B cell (primary cell): ENCODE measurements at regions not wholly inside any gene's neighbourhood (a gene's known extent, or its start where the extent isn't known, plus 50 kb on each side); places are given as distances from the start of the nearest gene placed in this dataset.

Source experiments
- ATAC-seq: fragments of 200-7000 bp; cut with Tn5 transposase; one replicate; pipeline ENCODE4 v1.10.0; 2021; ENCODE audit warnings: low read depth, mild to moderate bottlenecking, moderate number of reproducible peaks, moderate library complexity
- CTCF ChIA-PET: fragments of 350-600 bp; sonication (Branson Sonifier 250); formaldehyde crosslinking; loops from one replicate; lab custom pipeline; 2021; ENCODE audit warnings: antibody characterized with exemption, inconsistent platforms; lab: Charles Lee
- POLR2A ChIA-PET: fragments of 350-600 bp; sonication (Branson Sonifier 250); formaldehyde crosslinking; loops from one replicate; lab custom pipeline; 2021; ENCODE audit warnings: antibody characterized with exemption; lab: Charles Lee
- DNase-seq: peaks from one replicate; pipeline ENCODE4 v3.0.0; 2013
- H2AFZ ChIP-seq: 2 replicates; pipeline ENCODE4 v1.6.1; 2012; ENCODE audit warnings: mild to moderate bottlenecking, low read depth, low read length; ENCODE audit not compliant: insufficient read depth, poor library complexity, severe bottlenecking
- H3K27ac ChIP-seq, 2 donors: 1 replicate in 1 of 2; 2 replicates in 1 of 2; pipeline ENCODE4 v1.5.1; 2012 to 2013; ENCODE audit warnings: low read length in 2 of 2, mild to moderate bottlenecking in 2 of 2, moderate library complexity in 1 of 2
- H3K27me3 ChIP-seq, 4 experiments: fragments of 200-600 bp in 1 of 4; sonication (generic) in 1 of 4; replicated peaks in 1 of 4; 1 replicate in 2 of 4; 2 replicates in 2 of 4; pipeline versions ENCODE4 v1.6.1 to v1.7.0; 2013 to 2016; ENCODE audit warnings: low read length in 3 of 4, mild to moderate bottlenecking in 2 of 4, mixed read lengths in 1 of 4, moderate library complexity in 1 of 4; ENCODE audit not compliant: insufficient read depth in 4 of 4, control insufficient read depth in 3 of 4; ENCODE audit errors: control extremely low read depth in 1 of 4
- H3K36me3 ChIP-seq, 2 experiments: replicated peaks in 1 of 2; 1 replicate in 1 of 2; 2 replicates in 1 of 2; pipeline versions ENCODE4 v1.6.1 to v1.7.1; 2013; ENCODE audit warnings: low read length in 1 of 2; ENCODE audit not compliant: insufficient read depth in 2 of 2, control insufficient read depth in 1 of 2; ENCODE audit errors: control extremely low read depth in 1 of 2, extremely low read depth in 1 of 2
- H3K4me1 ChIP-seq, 2 donors: fragments of 200-600 bp in 1 of 2; sonication (generic) in 1 of 2; 1 replicate in 1 of 2; 2 replicates in 1 of 2; pipeline versions ENCODE4 v1.5.1 to v1.6.1; 2013 to 2017; ENCODE audit warnings: low read length in 2 of 2; ENCODE audit not compliant: control insufficient read depth in 2 of 2, insufficient read depth in 2 of 2
- H3K4me2 ChIP-seq: replicated peaks from 2 replicates; pipeline ENCODE3; 2012; ENCODE audit warnings: mild to moderate bottlenecking, low read depth, low read length; ENCODE audit not compliant: poor library complexity, severe bottlenecking
- H3K4me3 ChIP-seq, 5 experiments: fragments of 200-600 bp in 1 of 5; sonication (generic) in 1 of 5; 1 replicate in 3 of 5; 2 replicates in 2 of 5; pipeline versions ENCODE4 v1.5.1 to v1.7.0; 2011 to 2016; ENCODE audit warnings: low read length in 4 of 5, mild to moderate bottlenecking in 4 of 5, low read depth in 2 of 5, control low read depth in 1 of 5, moderate library complexity in 1 of 5; ENCODE audit not compliant: insufficient read depth in 1 of 5; ENCODE audit errors: control extremely low read depth in 1 of 5, extremely low read depth in 1 of 5
- H3K79me2 ChIP-seq: fragments of 200-600 bp; sonication (generic); one replicate; pipeline ENCODE4 v1.6.0; 2016; ENCODE audit warnings: low read length; ENCODE audit not compliant: control insufficient read depth, insufficient read depth
- H3K9ac ChIP-seq: fragments of 200-600 bp; sonication (generic); 2 replicates; pipeline ENCODE4 v1.6.1; 2017; ENCODE audit warnings: mild to moderate bottlenecking, low read length, moderate library complexity
- H3K9me3 ChIP-seq, 3 donors: one replicate each; pipeline versions ENCODE4 v1.6.1 to v1.7.1; 2013; ENCODE audit warnings: low read length in 2 of 3; ENCODE audit not compliant: control insufficient read depth in 2 of 3, insufficient read depth in 1 of 3; ENCODE audit errors: control extremely low read depth in 1 of 3
- H4K20me1 ChIP-seq: 2 replicates; pipeline ENCODE4 v1.6.0; 2012; ENCODE audit warnings: mild to moderate bottlenecking, low read length; ENCODE audit not compliant: insufficient read depth, control insufficient read depth, poor library complexity, severe bottlenecking
- H3K27ac Mint-ChIP-seq: one replicate; pipeline ENCODE4 v1.8.0; 2021; ENCODE audit warnings: mixed read lengths
- H3K27me3 Mint-ChIP-seq: one replicate; pipeline ENCODE4 v1.8.0; 2021; ENCODE audit warnings: mixed read lengths
- H3K4me1 Mint-ChIP-seq: one replicate; pipeline ENCODE4 v1.8.0; 2021; ENCODE audit warnings: mixed read lengths
- H3K4me3 Mint-ChIP-seq: one replicate; pipeline ENCODE4 v1.8.0; 2021; ENCODE audit warnings: mixed read lengths
- H3K9me3 Mint-ChIP-seq: one replicate; pipeline ENCODE4 v1.8.0; 2022; ENCODE audit warnings: mixed read lengths; ENCODE audit not compliant: insufficient read depth
- EZH2 ChIP-seq: IDR thresholded peaks from 2 replicates; pipeline ENCODE4 v1.6.1; 2012; ENCODE audit warnings: borderline replicate concordance, low read depth, mild to moderate bottlenecking, moderate library complexity, low read length; ENCODE audit not compliant: insufficient read depth, poor library complexity, severe bottlenecking
- WGBS: methylation state at CpG from one replicate; pipeline ENCODE4 v1.1.5; 2013; ENCODE audit warnings: missing lambda C conversion rate; ENCODE audit not compliant: insufficient coverage; 5-methylcytosine and 5-hydroxymethylcytosine counted together
- intact Hi-C: fragments of 100-400 bp; cut with micrococcal nuclease; formaldehyde crosslinking; loops from one replicate; pipeline ENCODE4 v1.10.0; 2022
- TF ChIP-seq, protein P1 (sequence below): fragments of 200-600 bp; IDR thresholded peaks from one replicate; pipeline ENCODE4 v1.8.0; 2022; ENCODE audit warnings: antibody characterized with exemption, mild to moderate bottlenecking

GRCh38 chr6:9020001-9020400 lies 584.7 kb upstream of the SLC35B3 start:
- Histone ChIP-seq H3K27ac (no peak overlapping the region), H2AFZ (no peak overlapping the region), H3K27me3 (no peaks in the 10 kb centered on the region), H3K79me2 (no peaks in the 10 kb centered on the region), H3K9me3 (no peaks in the 10 kb centered on the region), H3K4me3 (no peak overlapping the region), H3K4me2 (no peak overlapping the region), H3K4me1 (no peaks in the 10 kb centered on the region), H3K9ac (no peak overlapping the region), H4K20me1 (no peaks in the 10 kb centered on the region), H3K36me3 (no peaks in the 10 kb centered on the region)
- H3K27me3 Mint-ChIP-seq, result no peaks in the 10 kb centered on the region
- WGBS, result 75% methylated on average over 1 of the region's 4 CpGs
- no peaks in the 10 kb centered on the region for H3K4me1 Mint-ChIP-seq
- H3K27ac Mint-ChIP-seq, result no peak overlapping the region
- H3K4me3 Mint-ChIP-seq, result no peak overlapping the region
- ATAC-seq (no peak), DNase-seq (no peak)
- peaks cover 2% of the 10 kb centered on the region for H3K9me3 Mint-ChIP-seq
- TF ChIP-seq, protein P1, sequence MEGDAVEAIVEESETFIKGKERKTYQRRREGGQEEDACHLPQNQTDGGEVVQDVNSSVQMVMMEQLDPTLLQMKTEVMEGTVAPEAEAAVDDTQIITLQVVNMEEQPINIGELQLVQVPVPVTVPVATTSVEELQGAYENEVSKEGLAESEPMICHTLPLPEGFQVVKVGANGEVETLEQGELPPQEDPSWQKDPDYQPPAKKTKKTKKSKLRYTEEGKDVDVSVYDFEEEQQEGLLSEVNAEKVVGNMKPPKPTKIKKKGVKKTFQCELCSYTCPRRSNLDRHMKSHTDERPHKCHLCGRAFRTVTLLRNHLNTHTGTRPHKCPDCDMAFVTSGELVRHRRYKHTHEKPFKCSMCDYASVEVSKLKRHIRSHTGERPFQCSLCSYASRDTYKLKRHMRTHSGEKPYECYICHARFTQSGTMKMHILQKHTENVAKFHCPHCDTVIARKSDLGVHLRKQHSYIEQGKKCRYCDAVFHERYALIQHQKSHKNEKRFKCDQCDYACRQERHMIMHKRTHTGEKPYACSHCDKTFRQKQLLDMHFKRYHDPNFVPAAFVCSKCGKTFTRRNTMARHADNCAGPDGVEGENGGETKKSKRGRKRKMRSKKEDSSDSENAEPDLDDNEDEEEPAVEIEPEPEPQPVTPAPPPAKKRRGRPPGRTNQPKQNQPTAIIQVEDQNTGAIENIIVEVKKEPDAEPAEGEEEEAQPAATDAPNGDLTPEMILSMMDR, result no peak
- ChIA-PET CTCF (no interaction called here), POLR2A (no interaction called here)
- intact Hi-C loops, result no loop called here

DNA sequence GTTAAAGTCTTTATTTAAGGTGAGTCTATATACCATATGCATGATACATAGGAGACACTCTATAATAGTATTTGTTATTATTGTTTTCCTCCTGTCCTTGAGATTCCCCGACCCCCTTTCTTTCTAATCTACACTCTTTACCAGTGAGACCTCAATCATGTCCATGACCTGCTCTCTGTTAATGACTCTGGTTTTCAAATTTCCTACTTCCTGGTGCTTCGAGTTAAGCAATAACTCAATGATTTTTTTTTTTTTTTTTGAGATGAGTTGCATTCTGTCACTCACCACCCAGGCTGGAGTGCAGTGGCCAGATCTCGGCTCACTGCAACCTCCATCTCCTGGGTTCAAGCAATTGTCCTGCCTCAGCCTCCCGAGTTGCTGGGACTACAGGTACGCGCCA lies 574.6 kb upstream of the SLC35B3 start:
- Histone ChIP-seq H3K79me2 (no peaks in the 10 kb centered on the region), H4K20me1 (no peaks in the 10 kb centered on the region), H2AFZ (no peak overlapping the region), H3K27ac (no peak overlapping the region), H3K9me3 (no peaks in the 10 kb centered on the region), H3K27me3 (no peaks in the 10 kb centered on the region), H3K4me1 (no peaks in the 10 kb centered on the region), H3K4me3 (no peak overlapping the region), H3K4me2 (no peak overlapping the region), H3K9ac (no peak overlapping the region), H3K36me3 (no peaks in the 10 kb centered on the region)
- CTCF ChIA-PET, result no interaction called here
- H3K4me3 Mint-ChIP-seq, result no peak overlapping the region
- WGBS, result 83% methylated on average over 1 of the region's 6 CpGs
- no peak for ATAC-seq
- H3K9me3 Mint-ChIP-seq, result no peaks in the 10 kb centered on the region
- H3K4me1 Mint-ChIP-seq, result no peaks in the 10 kb centered on the region
- intact Hi-C loops, result no loop called here
- no peak for TF ChIP-seq EZH2
- TF ChIP-seq, protein P1, result no peak
- POLR2A ChIA-PET, result no interaction called here
- no peak for DNase-seq
- H3K27ac Mint-ChIP-seq, result no peak overlapping the region
- H3K27me3 Mint-ChIP-seq, result no peaks in the 10 kb centered on the region
